Pulmonary artery endothelial cell (primary cell): ENCODE measurements at regions not wholly inside any gene's neighbourhood (a gene's known extent, or its start where the extent isn't known, plus 50 kb on each side); places are given as distances from the start of the nearest gene placed in this dataset.

ENCODE experiments used
- DNase-seq: peaks from one replicate; pipeline ENCODE4 v3.0.0-alpha.2; 2011; ENCODE audit warnings: low read depth, low spot score

DNA sequence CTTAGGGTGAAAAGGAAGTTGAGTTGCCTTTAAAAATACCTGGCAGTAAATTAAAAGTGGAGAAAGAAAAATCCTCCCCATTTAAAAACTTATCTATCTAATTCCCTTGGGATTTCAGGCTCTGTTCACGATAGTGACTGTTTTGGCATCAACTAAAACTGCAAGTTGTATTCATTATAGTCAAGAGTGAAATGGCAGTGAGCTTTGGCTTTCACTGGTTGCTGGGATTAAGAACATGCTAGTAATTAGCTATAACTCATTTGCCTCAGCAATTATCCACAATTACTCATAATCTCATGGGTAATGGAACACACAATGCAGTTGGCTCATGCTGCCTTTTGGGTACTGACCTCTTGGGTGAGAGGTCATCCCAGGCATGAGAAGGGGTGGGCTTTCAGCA is 250.1 kb downstream of the GAS1 start:
- DNase-seq = no peak

DNA sequence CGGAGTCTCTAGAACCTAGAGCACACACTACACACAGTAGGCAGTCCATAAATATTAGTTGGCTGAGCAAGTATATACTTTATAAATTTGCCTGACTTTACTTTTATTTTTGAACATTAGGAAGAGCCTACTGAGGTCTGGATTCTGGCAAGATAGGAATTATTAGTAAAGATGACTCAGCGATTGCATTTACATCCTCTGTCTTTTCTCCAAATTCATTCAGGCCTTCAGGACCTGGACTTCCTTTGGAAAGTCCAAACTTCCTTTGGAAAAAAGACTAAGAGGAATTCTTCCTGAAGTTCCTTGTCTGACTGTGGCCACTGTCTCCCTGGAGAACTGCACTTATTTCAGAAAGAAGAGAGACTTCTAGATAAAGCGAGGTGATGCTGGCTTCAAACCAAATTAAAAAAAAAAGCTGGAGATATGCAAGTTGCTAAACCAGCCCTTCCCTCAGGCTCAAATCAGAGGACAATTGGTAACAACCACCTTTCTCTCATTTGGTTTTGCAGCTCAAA is 251.3 kb downstream of the GAS1 start:
- DNase-seq = no peak

DNA sequence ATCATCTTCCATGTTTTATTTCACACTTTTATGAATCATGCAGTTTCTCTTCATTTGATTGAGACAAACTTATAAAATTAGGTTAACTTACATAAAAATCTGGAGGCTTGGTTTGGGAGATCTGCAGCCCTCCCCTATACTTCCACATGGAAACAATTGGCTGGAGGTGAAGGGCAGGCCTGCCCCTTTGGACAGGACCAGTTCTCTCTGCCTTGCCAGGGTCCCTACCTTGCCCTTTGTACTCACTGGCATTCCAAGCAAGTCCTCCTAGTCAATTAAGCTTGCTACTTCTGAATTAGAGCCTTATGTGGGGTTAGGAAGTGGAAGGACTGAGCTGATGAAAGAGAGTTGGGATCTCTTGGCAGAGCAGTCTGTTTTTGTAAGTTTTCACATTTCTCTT is 257.3 kb downstream of the GAS1 start:
- no peak for DNase-seq

DNA sequence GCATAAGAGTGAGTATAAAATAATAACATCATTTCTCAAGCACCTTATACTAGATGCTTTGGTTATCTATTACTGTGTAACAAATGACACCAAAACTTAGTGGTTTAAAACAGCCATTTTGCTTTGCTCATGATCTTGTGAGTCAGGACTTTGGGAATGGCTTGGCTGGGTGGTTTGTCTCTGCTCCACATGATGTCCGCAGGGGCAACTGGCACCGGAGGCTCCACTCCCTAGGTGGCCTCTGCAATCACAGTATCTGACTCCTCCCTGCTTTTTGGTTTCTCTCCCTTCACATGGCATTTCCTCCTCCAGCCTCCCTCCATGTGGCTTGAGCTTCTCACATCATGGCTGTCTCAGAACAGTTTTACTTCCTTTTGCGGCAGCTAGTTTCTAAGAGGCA is 259.5 kb downstream of the GAS1 start:
- DNase-seq = no peak

DNA sequence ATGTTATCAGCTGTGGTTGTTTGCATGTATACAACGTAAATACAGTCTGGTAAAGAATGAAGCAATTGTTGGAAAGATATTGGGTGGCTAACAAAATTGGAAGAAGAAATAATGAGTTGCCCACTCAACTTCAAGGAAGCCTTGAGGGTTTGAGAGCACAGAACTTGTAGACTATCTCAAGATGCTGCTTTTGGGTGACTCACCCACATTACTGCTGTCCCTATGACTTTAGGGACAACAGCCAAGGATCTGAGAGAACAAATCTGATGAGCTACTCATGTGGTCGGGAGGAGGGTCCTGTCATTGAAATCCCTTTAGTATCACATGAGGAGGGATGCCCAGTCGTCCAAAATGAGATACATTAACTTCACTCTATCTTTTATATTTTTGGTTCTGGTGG is 261.8 kb downstream of the GAS1 start:
- DNase-seq = no peak

DNA sequence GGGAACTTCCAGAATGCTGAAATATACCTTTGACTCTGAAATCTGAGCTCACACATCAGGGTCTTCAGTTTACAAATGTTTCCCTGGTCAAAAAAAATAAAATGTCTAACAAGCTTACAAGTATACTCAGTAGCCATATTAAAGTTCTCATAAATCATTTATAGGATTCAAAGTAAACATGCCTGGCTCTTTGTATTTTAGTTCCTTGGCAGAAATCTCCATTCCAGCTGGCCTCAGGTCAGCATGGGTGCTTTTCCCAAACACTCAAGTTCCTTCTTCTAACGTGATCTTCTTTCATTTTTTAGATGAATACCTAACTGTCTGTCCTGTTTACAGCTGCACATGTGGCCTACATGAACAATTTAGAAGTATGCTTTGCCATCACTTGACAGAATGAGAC is 263.2 kb downstream of the GAS1 start:
- DNase-seq = no peak

DNA sequence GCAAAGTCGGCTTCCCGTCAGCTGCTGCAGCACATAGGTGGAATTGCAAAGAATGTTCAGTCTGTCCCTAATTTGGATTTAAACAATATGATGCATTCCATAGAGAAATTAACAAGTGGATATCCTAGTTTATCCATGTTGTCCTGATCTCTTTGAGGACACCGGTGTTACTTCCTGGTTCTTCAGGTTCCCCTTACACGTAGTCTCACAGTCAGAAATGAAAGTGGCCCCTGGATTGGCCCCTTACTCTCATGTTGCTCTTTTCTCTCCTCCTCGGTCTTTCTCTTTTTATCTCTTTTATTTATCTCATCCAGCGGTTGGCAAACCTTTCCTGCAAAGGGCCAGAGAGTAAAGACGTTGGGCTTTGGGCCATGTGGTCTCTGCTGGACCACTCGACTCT is 265.1 kb downstream of the GAS1 start:
- no peak for DNase-seq

DNA sequence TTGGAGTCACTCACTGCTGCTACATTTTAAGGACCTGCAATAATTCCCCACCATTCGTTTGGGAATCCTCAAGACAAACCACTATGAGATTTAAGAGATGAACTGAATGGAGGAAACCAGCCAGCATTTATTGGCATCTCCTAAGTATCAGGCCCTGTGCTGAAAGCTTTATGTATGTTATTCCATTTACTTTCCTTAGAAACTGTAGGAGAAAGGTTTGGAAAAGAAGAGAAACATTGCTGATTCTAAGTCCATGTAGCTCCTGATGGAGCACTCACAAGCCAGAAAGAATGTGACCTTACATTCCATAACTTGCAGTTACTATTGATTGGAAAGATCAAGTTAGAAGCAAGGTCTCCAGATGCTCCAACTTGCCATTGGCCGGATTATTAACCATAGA is 267.4 kb downstream of the GAS1 start:
- no peak for DNase-seq

DNA sequence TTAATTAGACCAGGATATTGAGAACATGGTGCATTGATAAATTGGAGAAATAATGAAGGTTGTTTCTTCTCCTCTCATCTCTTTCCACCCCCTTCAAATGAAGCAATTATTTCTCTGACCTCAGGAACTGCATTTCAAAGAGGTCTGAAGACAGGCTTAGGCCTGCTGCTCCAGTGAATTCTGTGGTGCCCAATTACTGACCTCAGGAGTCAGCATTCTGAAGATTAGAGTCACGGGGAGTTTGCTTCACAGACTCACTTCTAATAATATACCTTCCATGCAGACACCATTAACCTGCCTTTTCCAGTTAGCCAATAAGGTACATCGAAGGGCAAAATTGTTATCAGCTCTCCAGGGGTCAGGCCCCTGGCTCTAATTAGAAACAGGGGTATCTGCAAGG is 270.9 kb downstream of the GAS1 start:
- no peak for DNase-seq

DNA sequence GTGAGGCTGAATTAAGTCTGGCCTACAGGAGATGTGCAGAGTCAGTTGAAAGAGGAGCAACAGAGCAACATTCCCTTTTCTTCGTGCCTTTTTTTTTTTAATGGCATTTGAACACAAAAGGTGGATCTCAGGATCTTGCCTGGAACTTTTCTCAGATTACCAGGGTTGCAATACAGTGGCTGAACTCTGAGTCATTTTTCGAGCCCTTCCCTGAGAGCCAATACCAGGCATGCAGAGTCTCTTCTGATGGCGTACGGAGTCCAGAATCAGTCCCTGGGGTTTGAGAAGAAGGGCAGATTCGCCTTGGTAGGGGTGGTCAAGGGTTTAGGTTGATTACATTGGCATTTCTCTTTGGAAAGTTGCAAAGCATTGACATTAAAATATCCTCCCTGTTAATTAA is 271.5 kb downstream of the GAS1 start:
- DNase-seq = no peak

DNA sequence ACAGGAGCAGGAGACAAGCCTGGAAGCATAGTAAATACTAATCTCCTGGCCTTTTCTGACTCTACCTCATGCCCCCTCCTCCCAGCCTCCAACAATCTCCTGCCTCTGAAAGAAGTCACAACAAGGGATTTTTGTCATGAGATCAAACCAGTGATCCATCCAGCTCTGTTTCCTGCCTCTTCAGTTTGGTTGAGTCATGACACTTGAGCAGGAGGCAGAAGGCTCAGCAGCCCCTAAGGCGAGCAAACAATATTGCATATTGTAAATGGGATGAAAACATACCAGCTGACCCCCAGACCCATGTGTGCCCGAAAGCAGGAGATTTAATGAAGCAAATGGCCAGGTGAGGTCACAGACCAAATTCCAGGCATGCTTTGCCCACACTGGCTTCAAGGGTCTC is 272.8 kb downstream of the GAS1 start:
- no peak for DNase-seq

DNA sequence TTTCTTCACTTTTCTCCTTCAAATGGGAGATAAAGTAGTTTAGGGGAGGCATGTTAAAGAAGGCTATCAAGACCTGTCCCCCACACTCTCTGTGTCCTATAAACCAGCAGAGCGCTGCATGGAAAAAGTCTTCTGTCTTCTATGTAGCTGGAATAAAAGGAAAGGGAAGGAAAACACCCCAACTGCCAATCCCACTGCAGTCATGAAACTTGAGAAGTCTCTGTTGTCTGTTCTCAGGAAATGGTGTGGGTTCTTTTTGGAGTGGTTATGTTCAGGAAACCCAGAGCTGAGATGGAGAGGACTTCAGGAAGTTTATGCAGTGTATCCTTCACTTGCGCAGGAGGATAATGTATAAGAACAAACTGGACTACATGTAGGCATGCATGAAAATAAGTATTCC is 274.3 kb downstream of the GAS1 start:
- no peak for DNase-seq

DNA sequence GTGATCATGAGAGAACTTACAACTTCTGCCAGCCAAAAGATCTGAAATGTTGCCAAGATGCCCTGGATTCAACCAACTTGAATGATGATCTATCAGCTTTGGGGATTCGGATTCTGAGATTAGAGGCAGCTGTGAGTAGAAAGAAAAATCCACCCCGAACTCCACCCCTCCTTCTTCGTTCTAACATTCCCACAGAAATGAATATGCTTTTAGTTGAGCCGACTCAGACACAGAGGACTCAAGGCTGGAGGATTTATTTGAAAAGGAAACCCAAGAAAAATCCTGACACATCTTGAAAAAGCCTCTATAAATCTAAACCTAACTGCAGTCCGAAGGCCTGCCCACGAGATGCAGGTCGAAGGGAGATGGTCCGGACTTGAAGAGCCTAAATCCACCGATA is 275.0 kb downstream of the GAS1 start:
- no peak for DNase-seq

DNA sequence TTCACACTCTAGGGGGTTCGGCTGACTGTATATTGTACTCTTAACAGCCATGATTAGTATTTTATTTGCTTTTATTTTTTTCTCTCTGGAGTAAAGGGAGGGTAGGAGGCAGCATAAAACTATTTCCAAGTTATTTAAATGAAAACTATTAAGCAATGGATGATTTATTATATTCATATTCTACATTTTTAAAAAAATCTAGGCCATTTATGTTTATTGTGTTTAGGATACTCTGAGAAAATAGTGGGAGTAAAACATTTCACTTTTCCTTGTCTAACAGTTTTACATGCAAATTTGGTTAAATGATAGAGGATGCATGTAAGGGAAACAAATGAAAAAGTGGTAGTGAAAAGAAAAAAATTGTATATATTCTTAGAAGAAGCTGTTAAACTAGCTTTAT is 276.3 kb downstream of the GAS1 start:
- no peak for DNase-seq

DNA sequence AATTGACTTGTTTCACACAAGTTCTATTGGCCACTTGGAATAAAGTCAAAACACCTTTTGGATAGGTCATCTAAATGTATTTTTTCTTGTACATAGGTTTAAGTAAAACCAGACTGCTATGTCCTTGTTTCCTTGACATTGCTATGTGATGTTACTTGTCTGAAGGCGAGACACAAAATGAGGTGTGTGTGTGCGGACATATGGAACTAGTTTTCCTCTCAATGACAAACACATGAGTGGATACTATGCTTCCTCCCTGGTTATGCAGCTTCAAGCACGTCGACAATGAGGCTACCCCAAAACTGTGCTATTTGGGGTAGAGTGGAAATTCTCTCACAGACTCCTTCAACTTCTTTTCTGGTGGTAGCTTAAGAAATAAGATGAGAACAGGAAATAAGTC is 276.8 kb downstream of the GAS1 start:
- no peak for DNase-seq

DNA sequence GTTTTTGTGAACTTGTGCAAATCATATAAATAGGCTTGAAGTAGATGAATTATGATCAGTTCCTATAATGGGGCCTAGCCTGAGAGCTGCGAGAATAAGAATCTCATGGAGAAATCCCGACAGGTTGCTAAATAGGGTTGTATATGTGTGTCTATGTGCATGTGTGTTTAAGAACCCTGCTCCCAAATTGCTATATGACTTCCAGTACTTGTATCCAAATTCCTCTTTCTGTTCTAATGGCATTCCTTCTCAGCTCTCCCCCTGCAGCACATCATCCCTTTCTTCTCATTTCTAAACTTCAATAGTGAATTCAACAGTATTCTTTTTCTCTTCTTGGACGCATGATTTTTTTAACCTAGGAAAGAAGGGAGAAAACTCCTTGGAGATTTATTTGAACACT is 277.2 kb downstream of the GAS1 start:
- DNase-seq = no peak

DNA sequence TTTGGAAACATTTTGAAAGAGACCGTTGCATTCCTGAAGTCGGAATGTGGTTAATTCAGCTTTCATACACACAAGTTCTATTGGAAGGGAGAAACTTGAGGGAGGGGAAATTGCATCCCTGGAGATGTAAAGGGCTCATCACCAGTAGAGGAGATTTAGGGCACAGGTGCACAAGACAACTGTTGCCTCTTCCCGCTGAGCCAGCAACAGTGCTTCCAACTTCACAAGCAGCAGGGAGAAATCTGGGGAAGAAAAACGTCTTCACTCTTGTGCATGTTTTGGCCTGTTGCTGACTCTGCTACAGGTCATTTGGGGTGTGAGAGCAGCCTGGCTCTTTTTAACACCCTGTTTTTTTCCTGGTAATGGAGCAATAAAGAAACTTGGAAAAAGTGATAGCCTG is 277.9 kb downstream of the GAS1 start:
- no peak for DNase-seq

DNA sequence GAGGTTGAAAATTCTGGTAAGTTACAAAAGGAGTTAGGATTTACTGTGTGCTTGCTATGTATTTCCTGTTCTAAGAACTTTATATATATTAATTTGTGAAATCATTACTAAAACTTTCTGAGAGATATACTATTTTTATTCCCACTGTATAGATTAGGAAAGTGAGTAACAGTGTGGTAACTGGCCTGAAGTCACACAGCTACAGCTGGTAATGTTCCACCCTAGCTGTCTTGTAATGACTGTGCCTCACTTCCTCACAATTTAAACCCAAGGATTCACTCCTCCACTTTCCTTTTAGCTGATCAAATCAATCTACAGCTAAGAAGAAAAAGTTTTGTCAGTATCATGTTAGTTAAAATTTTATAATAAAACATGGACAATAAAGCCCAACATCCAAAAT is 278.8 kb downstream of the GAS1 start:
- DNase-seq = no peak

DNA sequence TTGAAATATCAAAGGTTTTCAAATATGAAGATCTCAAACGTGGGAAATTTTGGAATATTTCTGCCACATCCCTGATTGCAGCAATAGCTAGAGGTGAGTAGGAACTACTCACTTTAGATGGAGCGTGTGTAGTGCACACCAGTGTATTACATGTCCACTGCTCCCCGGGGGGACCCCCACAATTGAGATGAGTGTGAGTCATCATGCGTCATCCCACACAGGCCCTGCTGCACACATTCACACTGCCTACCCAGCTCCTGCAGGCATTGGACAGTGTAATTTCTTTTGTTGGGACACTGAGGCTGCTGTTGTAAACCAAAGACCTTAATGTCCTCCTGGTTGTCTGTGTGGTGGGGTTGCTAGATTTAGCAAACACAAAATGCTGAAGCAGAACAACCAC is 280.0 kb downstream of the GAS1 start:
- DNase-seq = no peak

DNA sequence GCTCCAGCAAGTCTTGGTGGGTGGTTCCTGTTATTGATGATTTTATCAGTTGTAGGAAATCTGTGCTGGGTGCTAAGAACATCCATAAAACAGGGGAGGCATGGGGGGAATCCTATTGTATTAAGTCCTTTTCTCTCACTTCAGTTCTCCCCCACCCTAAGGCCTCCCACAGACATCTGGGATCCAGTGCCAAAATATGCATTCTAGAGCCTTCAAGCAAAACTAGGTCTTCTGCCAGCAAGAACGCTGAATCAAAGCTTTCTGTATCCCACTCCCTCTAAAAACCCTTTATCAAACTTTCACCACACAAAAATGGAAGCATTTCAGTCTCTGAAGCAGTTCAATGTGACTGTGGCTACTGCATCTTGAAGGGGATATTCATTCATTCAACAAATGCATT is 281.9 kb downstream of the GAS1 start:
- no peak for DNase-seq

DNA sequence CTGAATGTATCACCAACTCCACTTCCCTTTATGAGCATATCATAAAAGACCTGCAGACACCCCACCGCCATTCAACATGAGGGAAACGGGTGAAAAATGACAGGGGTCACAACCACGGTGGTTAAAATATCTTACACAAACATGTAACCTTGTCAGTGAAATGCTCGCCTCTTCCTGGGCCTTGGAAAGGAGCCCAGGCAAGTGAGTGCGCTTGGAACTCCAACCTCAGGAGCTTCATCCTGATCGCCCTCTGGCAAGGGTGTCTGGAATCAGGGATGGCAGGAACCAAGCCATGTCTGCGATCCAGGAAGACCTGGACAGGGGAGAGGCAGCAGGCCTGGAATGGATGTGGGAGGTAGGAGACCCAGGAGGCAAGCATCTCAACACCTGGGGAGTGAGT is 282.7 kb downstream of the GAS1 start:
- no peak for DNase-seq

DNA sequence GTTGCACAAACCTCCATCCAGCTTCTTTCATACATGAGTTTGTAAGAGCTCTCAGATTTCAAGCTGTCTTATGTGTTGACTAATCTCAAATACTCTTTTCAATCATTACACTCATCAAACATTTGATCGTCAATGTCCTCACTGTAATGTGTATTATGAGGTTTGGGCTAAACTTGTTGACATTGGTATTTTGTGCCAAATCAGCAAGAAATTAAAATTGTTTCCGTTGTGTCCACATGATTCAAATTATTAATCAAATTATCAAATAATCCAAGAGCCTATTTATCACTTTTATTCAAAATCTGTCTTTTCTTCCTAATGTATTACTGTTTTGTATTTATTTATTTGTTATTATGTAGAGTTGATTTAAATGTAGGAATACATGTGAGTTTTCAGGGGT is 283.4 kb downstream of the GAS1 start:
- no peak for DNase-seq

DNA sequence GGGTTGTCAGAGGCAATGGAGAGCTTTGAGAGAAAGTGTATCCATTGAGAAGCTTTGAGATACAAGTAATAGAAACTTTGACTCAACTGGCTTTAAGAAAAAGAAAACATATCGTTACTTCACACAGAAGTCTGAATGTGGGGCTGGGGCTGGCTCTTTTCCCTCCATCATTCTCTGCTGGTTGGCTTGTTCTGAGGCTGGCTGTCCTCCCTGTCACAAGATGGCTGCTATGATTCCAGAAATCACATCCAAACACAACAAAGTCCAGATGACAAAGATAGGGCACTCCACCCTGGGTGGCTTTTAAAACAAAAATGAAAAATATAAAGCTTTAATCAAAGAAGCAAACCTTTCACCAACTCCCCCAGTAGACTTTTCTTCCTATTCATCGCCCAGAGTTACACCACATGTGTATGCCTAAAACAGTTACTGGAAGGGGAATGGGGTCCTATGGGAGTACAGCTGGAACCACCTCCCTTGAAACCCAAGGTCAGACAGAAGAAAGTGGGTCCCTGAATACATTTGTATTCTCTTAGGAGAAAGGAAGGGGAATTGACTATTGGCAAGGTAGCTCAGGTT is 284.3 kb downstream of the GAS1 start:
- DNase-seq = no peak
